NCI-H1105 (cell line): ENCODE measurements at regions not wholly inside any gene's neighbourhood (a gene's known extent, or its start where the extent isn't known, plus 50 kb on each side); places are given as distances from the start of the nearest gene placed in this dataset.
"Not testable (repeated sequence)": the region's sequence is repeated elsewhere in the genome, so short reads cannot be mapped to it uniquely, and the experiment has no call there.

Experiments
- DNase-seq: peaks from one replicate; lab custom pipeline; 2025; lab: John Stamatoyannopoulos, UW

GRCh38 chr3:130151555-130151954 is 69.9 kb downstream of the ALG1L2 start:
- not testable (repeated sequence) for DNase-seq

- DNase-seq, result not testable (repeated sequence)
Measured at GRCh38 chr3:130153247-130153646, 71.6 kb downstream of the ALG1L2 start.

- not testable (repeated sequence) for DNase-seq
Measured at GRCh38 chr3:130155464-130155863, 73.8 kb downstream of the ALG1L2 start.

- not testable (repeated sequence) for DNase-seq
Measured at GRCh38 chr3:130166856-130167255, 85.2 kb downstream of the ALG1L2 start.

- DNase-seq, result not testable (repeated sequence)
Measured at GRCh38 chr3:130175195-130175594, 93.6 kb downstream of the ALG1L2 start.

- not testable (repeated sequence) for DNase-seq
Measured at GRCh38 chr3:130176476-130177256, 95.0 kb downstream of the ALG1L2 start.

- not testable (repeated sequence) for DNase-seq
Measured at GRCh38 chr3:130178835-130179234, 97.2 kb downstream of the ALG1L2 start.

- not testable (repeated sequence) for DNase-seq
Measured at GRCh38 chr3:130179353-130179970, 97.8 kb downstream of the ALG1L2 start.

GRCh38 chr3:130182475-130182874 is 100.8 kb downstream of the ALG1L2 start:
- DNase-seq, result not testable (repeated sequence)

GRCh38 chr3:130183689-130184088 is 102.1 kb downstream of the ALG1L2 start:
- DNase-seq, result not testable (repeated sequence)

GRCh38 chr3:130184152-130185024 is 102.8 kb downstream of the ALG1L2 start:
- DNase-seq, result not testable (repeated sequence)

GRCh38 chr3:130201272-130201671 is 119.6 kb downstream of the ALG1L2 start:
- not testable (repeated sequence) for DNase-seq

- not testable (repeated sequence) for DNase-seq
Measured at GRCh38 chr3:130203633-130204032, 122.0 kb downstream of the ALG1L2 start.

- DNase-seq, result no peak
Measured at GRCh38 chr3:130227540-130227939, 117.9 kb upstream of the COL6A5 start.

GRCh38 chr3:130242850-130243569 is 102.5 kb upstream of the COL6A5 start:
- no peak for DNase-seq

- DNase-seq, result no peak
Measured at GRCh38 chr3:130243808-130244207, 101.7 kb upstream of the COL6A5 start.

- DNase-seq, result no peak
Measured at GRCh38 chr3:130250982-130251381, 94.5 kb upstream of the COL6A5 start.

GRCh38 chr3:130255442-130255841 is 90.0 kb upstream of the COL6A5 start:
- DNase-seq, result no peak

GRCh38 chr3:130256821-130257340 is 88.6 kb upstream of the COL6A5 start:
- DNase-seq, result no peak

GRCh38 chr3:130258532-130258952 is 86.9 kb upstream of the COL6A5 start:
- DNase-seq, result no peak

GRCh38 chr3:130259166-130259874 is 86.2 kb upstream of the COL6A5 start:
- DNase-seq, result no peak
